CD14-positive monocyte (primary cell): ENCODE measurements at regions not wholly inside any gene's neighbourhood (a gene's known extent, or its start where the extent isn't known, plus 50 kb on each side); places are given as distances from the start of the nearest gene placed in this dataset.

Experiments used
- DNase-seq, 3 donors: peaks; one replicate each; pipeline ENCODE4 v3.0.0-alpha.2; 2011 to 2022
- H2AFZ ChIP-seq: 2 replicates; pipeline ENCODE4 v1.6.0; 2012; ENCODE audit warnings: mild to moderate bottlenecking, low read depth, low read length, inconsistent platforms; ENCODE audit not compliant: insufficient read depth, poor library complexity, severe bottlenecking
- H3K27ac ChIP-seq, 2 donors: 1 replicate in 1 of 2; 2 replicates in 1 of 2; pipeline ENCODE4 v1.5.1; 2012 to 2013; ENCODE audit warnings: low read length in 2 of 2, control low read depth in 1 of 2, inconsistent platforms in 1 of 2, low read depth in 1 of 2, mild to moderate bottlenecking in 1 of 2
- H3K27me3 ChIP-seq, 2 donors: one replicate each; pipeline versions ENCODE4 v1.6.0 to v1.6.1; 2011 to 2013; ENCODE audit warnings: low read length in 2 of 2; ENCODE audit not compliant: control insufficient read depth in 2 of 2, insufficient read depth in 2 of 2
- H3K36me3 ChIP-seq, 2 donors: replicated peaks in 1 of 2; 1 replicate in 1 of 2; 2 replicates in 1 of 2; pipeline versions ENCODE4 v1.5.1 to v1.6.1; 2012 to 2013; ENCODE audit warnings: low read length in 2 of 2, control low read depth in 1 of 2, inconsistent platforms in 1 of 2, mild to moderate bottlenecking in 1 of 2; ENCODE audit not compliant: insufficient read depth in 2 of 2, control insufficient read depth in 1 of 2
- H3K4me1 ChIP-seq, 2 donors: 1 replicate in 1 of 2; 2 replicates in 1 of 2; pipeline versions ENCODE4 v1.5.1 to v1.6.1; 2012 to 2013; ENCODE audit warnings: low read length in 2 of 2, control low read depth in 1 of 2, inconsistent platforms in 1 of 2, mild to moderate bottlenecking in 1 of 2, moderate library complexity in 1 of 2; ENCODE audit not compliant: insufficient read depth in 2 of 2, control insufficient read depth in 1 of 2
- H3K4me2 ChIP-seq: replicated peaks from 2 replicates; pipeline ENCODE3; 2012; ENCODE audit warnings: low read length, moderate library complexity, mild to moderate bottlenecking; ENCODE audit not compliant: poor library complexity, severe bottlenecking; ENCODE audit errors: extremely low read depth
- H3K4me3 ChIP-seq, 3 experiments: fragments of 200-600 bp in 1 of 3; sonication (generic) in 1 of 3; replicated peaks in 1 of 3; 1 replicate in 2 of 3; 2 replicates in 1 of 3; pipeline ENCODE4 v1.5.1; 2011 to 2013; ENCODE audit warnings: low read length in 3 of 3, mild to moderate bottlenecking in 3 of 3, control low read depth in 2 of 3, low read depth in 2 of 3, inconsistent platforms in 1 of 3, moderate library complexity in 1 of 3
- H3K79me2 ChIP-seq: 2 replicates; pipeline ENCODE4 v1.6.0; 2012; ENCODE audit warnings: mild to moderate bottlenecking, control low read depth, inconsistent platforms, low read length, moderate library complexity; ENCODE audit not compliant: insufficient read depth
- H3K9ac ChIP-seq: 2 replicates; pipeline ENCODE4 v1.6.0; 2017; ENCODE audit warnings: low read length, mild to moderate bottlenecking; ENCODE audit not compliant: insufficient read depth, poor library complexity, severe bottlenecking
- H3K9me3 ChIP-seq, 2 donors: replicated peaks in 1 of 2; 1 replicate in 1 of 2; 2 replicates in 1 of 2; pipeline versions ENCODE4 v1.5.1 to v1.6.1; 2012 to 2013; ENCODE audit warnings: low read length in 2 of 2, control low read depth in 1 of 2; ENCODE audit not compliant: control insufficient read depth in 1 of 2, insufficient read depth in 1 of 2
- H4K20me1 ChIP-seq: 2 replicates; pipeline ENCODE4 v1.6.0; 2012; ENCODE audit warnings: mild to moderate bottlenecking, low read length, control low read depth, moderate library complexity; ENCODE audit not compliant: insufficient read depth
- H3K27ac Mint-ChIP-seq, 7 donors: one replicate each; pipeline ENCODE4 v1.8.0; 2020; ENCODE audit warnings: mild to moderate bottlenecking in 7 of 7, mixed read lengths in 7 of 7, moderate library complexity in 6 of 7, inconsistent platforms in 2 of 7
- H3K27me3 Mint-ChIP-seq, 3 donors: one replicate each; pipeline ENCODE4 v1.8.0; 2021 to 2022; ENCODE audit warnings: low read depth in 3 of 3, mild to moderate bottlenecking in 3 of 3, mixed read lengths in 3 of 3, moderate library complexity in 3 of 3, inconsistent platforms in 1 of 3
- H3K36me3 Mint-ChIP-seq, 2 donors: one replicate each; pipeline ENCODE4 v1.8.0; 2020; ENCODE audit warnings: mixed read lengths in 2 of 2, inconsistent platforms in 1 of 2, mild to moderate bottlenecking in 1 of 2
- H3K4me1 Mint-ChIP-seq: one replicate; pipeline ENCODE4 v1.8.0; 2020; ENCODE audit warnings: mild to moderate bottlenecking, mixed read lengths
- H3K4me3 Mint-ChIP-seq, 2 donors: one replicate each; pipeline ENCODE4 v1.8.0; 2020; ENCODE audit warnings: mild to moderate bottlenecking in 2 of 2, mixed read lengths in 2 of 2, moderate library complexity in 1 of 2
- H3K9me3 Mint-ChIP-seq, 7 donors: one replicate each; pipeline ENCODE4 v1.8.0; 2020 to 2022; ENCODE audit warnings: mixed read lengths in 7 of 7, mild to moderate bottlenecking in 6 of 7, moderate library complexity in 6 of 7, inconsistent platforms in 2 of 7
- WGBS: methylation state at CpG from one replicate; pipeline ENCODE4 v1.1.5; 2013; ENCODE audit warnings: missing lambda C conversion rate; ENCODE audit not compliant: insufficient coverage; 5-methylcytosine and 5-hydroxymethylcytosine counted together
- intact Hi-C, 2 donors: fragments of 100-400 bp; cut with micrococcal nuclease; formaldehyde crosslinking; loops; one replicate each; pipeline versions ENCODE4 v1.15.0 to v1.15.1; 2023
- TF ChIP-seq, protein P1 (sequence below): fragments of 200-600 bp; IDR thresholded peaks from one replicate; pipeline ENCODE4 v1.8.0; 2022; ENCODE audit warnings: antibody characterized with exemption, mild to moderate bottlenecking

DNA sequence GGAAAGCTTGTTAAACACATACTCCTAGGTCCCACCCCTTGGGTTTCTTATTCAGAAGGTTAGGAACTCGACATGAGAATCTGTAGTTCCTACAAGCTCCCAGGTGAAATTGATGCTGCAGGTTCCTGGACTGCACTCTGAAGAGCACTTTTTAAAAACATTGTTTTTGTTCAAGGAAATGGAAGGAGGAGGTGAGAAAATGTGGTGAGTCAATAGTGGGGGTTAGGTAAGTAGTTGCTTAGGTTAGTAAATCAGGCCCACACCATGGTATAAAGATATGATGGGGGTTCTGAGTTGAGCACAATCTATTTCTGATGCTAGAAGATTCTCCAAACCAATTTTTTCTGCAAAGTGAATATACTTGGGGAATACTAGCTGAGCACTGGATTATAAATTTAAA is 450.3 kb downstream of the CCDC91 start:
- no peaks in the 10 kb centered on the region for H3K27me3 ChIP-seq
- no peak overlapping the region for H3K4me3 ChIP-seq
- Mint-ChIP-seq H3K27ac (no peak overlapping the region), H3K9me3 (peaks cover under 1 to 13% (median 6%) of the 10 kb centered on the region in 7 donors), H3K4me1 (no peaks in the 10 kb centered on the region), H3K27me3 (no peaks in the 10 kb centered on the region), H3K4me3 (no peak overlapping the region), H3K36me3 (no peaks in the 10 kb centered on the region)
- no CpG with 5 or more reads among the region's 1 CpG for WGBS
- H3K4me1 ChIP-seq = no peaks in the 10 kb centered on the region
- H2AFZ ChIP-seq = no peak overlapping the region
- no peaks in the 10 kb centered on the region for H4K20me1 ChIP-seq
- no peak overlapping the region for H3K9ac ChIP-seq
- no peaks in the 10 kb centered on the region for H3K36me3 ChIP-seq
- intact Hi-C loops = no loop called here
- H3K9me3 ChIP-seq = peaks cover 0 to 4% of the 10 kb centered on the region in 2 donors
- TF ChIP-seq, protein P1, sequence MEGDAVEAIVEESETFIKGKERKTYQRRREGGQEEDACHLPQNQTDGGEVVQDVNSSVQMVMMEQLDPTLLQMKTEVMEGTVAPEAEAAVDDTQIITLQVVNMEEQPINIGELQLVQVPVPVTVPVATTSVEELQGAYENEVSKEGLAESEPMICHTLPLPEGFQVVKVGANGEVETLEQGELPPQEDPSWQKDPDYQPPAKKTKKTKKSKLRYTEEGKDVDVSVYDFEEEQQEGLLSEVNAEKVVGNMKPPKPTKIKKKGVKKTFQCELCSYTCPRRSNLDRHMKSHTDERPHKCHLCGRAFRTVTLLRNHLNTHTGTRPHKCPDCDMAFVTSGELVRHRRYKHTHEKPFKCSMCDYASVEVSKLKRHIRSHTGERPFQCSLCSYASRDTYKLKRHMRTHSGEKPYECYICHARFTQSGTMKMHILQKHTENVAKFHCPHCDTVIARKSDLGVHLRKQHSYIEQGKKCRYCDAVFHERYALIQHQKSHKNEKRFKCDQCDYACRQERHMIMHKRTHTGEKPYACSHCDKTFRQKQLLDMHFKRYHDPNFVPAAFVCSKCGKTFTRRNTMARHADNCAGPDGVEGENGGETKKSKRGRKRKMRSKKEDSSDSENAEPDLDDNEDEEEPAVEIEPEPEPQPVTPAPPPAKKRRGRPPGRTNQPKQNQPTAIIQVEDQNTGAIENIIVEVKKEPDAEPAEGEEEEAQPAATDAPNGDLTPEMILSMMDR = no peak
- no peak for DNase-seq
- H3K79me2 ChIP-seq = no peaks in the 10 kb centered on the region
- H3K4me2 ChIP-seq = no peak overlapping the region
- no peak overlapping the region for H3K27ac ChIP-seq

DNA sequence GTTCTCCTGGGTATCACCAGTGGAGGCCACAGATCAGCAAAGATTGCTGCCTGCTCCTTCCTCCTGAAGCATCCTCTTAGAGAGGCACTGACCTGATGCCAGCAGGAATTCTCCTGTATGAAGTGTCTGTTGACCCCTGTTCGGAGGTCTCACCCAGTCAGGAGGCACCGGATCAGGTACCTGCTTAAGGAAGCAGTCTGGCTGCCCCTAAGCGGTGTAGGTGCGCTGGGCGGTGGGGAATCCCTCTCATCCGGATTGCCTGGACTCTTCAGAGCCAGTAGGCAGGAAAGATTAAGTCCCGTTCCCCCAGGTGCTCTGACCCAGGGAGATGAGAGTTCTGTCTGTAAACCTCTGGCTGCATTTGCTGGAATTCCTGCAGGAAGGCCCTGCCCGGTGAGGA is 455.2 kb downstream of the CCDC91 start:
- H3K4me2 ChIP-seq = no peak overlapping the region
- no peak overlapping the region for H3K4me3 ChIP-seq
- intact Hi-C loops = no loop called here
- H4K20me1 ChIP-seq = no peaks in the 10 kb centered on the region
- no peaks in the 10 kb centered on the region for H3K79me2 ChIP-seq
- 96% methylated on average over 8 of the region's 8 CpGs for WGBS
- Mint-ChIP-seq H3K27ac (no peak overlapping the region), H3K4me1 (no peaks in the 10 kb centered on the region), H3K36me3 (no peaks in the 10 kb centered on the region), H3K9me3 (peaks cover 1 to 9% (median 6%) of the 10 kb centered on the region in 7 donors), H3K4me3 (no peak overlapping the region), H3K27me3 (no peaks in the 10 kb centered on the region)
- no peak overlapping the region for H3K27ac ChIP-seq
- no peak for DNase-seq
- H3K36me3 ChIP-seq = no peaks in the 10 kb centered on the region
- peaks cover 5 to 12% of the 10 kb centered on the region in 2 donors for H3K9me3 ChIP-seq
- H3K9ac ChIP-seq = no peak overlapping the region
- H2AFZ ChIP-seq = no peak overlapping the region
- H3K4me1 ChIP-seq = no peaks in the 10 kb centered on the region
- H3K27me3 ChIP-seq = no peaks in the 10 kb centered on the region
- TF ChIP-seq, protein P1 = no peak
